MG63 (cell line): ENCODE measurements at regions not wholly inside any gene's neighbourhood (a gene's known extent, or its start where the extent isn't known, plus 50 kb on each side); places are given as distances from the start of the nearest gene placed in this dataset.

ENCODE experiments used
- DNase-seq: peaks from one replicate; pipeline ENCODE4 v3.0.0-alpha.2; 2020
- H3K27me3 ChIP-seq: fragments of 250-450 bp; sonication (Bioruptor Pico); 2 replicates; pipeline ENCODE4 v1.5.1; 2020; ENCODE audit warnings: mild to moderate bottlenecking, moderate library complexity
- H3K36me3 ChIP-seq: fragments of 250-450 bp; sonication (Bioruptor Pico); 2 replicates; pipeline ENCODE4 v1.5.1; 2020; ENCODE audit warnings: mild to moderate bottlenecking, moderate library complexity
- H3K4me3 ChIP-seq: fragments of 250-450 bp; sonication (Bioruptor Pico); 2 replicates; pipeline ENCODE4 v1.5.1; 2020; ENCODE audit warnings: mild to moderate bottlenecking, moderate library complexity
- H3K9me3 ChIP-seq: fragments of 250-450 bp; sonication (Bioruptor Pico); 2 replicates; pipeline ENCODE4 v1.5.1; 2020; ENCODE audit warnings: mild to moderate bottlenecking, moderate library complexity

GRCh38 chr20:40522405-40522804 is 166.6 kb downstream of the MAFB start:
- Histone ChIP-seq H3K36me3 (no peaks in the 10 kb centered on the region), H3K27me3 (no peaks in the 10 kb centered on the region; the same call in 1 of the 2 replicates), H3K9me3 (0 out of 2 replicates have a peak, but pooled peaks cover 4% of the 10 kb centered on the region), H3K4me3 (no peak overlapping the region)
- DNase-seq: no peak

- H3K9me3 ChIP-seq: 0 out of 2 replicates have a peak, but pooled peaks cover 4% of the 10 kb centered on the region
- DNase-seq: no peak
- no peaks in the 10 kb centered on the region for H3K36me3 ChIP-seq
- H3K27me3 ChIP-seq: no peaks in the 10 kb centered on the region; the same call in 1 of the 2 replicates
- H3K4me3 ChIP-seq: no peak overlapping the region
Measured at GRCh38 chr20:40521962-40522361, 167.1 kb downstream of the MAFB start.

- H3K4me3 ChIP-seq: no peak overlapping the region
- H3K36me3 ChIP-seq: no peaks in the 10 kb centered on the region
- no peaks in the 10 kb centered on the region; the same call in 1 of the 2 replicates for H3K27me3 ChIP-seq
- H3K9me3 ChIP-seq: 0 out of 2 replicates have a peak, but pooled peaks cover 4% of the 10 kb centered on the region
- no peak for DNase-seq
Measured at GRCh38 chr20:40519918-40520317, 169.1 kb downstream of the MAFB start.

DNA sequence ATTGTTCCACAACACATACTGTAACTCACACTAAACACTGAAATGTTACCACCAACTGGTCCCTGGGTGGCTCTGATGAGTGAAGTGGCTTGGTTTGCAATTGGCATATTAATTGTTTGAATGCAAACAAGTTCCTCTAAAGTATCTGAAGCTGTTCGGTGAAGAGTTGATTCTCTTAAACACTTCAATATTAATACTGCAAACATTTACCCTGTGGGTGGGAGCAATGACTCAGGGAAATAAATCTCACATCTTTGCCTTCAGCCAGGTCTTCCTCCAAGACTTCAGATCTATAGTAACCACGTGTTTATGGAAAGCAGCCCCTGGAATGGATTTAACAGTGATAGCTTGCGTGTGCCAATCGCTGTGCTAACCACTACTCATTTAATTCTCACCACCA is 176.0 kb downstream of the MAFB start:
- Histone ChIP-seq H3K4me3 (no peak overlapping the region), H3K9me3 (no peaks in the 10 kb centered on the region), H3K36me3 (no peaks in the 10 kb centered on the region), H3K27me3 (no peaks in the 10 kb centered on the region; the same call in 1 of the 2 replicates)
- DNase-seq: peak; percentile 48

DNA sequence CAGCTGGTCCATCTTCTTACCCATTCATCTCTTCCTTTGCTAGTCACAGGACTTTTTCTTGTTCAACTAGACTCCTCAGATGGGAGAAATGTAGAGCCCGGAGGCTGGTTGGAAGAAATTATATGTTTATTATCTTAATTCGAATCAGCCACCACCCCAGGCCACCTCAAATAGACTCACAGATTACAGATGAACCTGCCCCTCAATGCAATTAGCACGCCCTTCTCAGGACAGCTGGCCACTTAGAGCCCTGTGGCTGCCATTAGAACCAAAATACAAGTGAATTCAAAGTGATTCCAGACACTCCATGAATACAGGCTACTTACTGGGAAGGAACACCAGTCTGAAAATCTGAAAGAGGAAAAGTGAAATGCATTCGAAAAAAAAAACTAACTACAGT is 176.4 kb downstream of the MAFB start:
- Histone ChIP-seq H3K27me3 (no peaks in the 10 kb centered on the region; the same call in 1 of the 2 replicates), H3K36me3 (no peaks in the 10 kb centered on the region), H3K9me3 (no peaks in the 10 kb centered on the region), H3K4me3 (no peak overlapping the region)
- DNase-seq: no peak

- DNase-seq: peak; percentile 99
- H3K4me3 ChIP-seq: no peak overlapping the region
- no peaks in the 10 kb centered on the region for H3K36me3 ChIP-seq
- H3K27me3 ChIP-seq: no peaks in the 10 kb centered on the region
- H3K9me3 ChIP-seq: no peaks in the 10 kb centered on the region
Measured at GRCh38 chr20:40511478-40511877, 177.6 kb downstream of the MAFB start.

DNA sequence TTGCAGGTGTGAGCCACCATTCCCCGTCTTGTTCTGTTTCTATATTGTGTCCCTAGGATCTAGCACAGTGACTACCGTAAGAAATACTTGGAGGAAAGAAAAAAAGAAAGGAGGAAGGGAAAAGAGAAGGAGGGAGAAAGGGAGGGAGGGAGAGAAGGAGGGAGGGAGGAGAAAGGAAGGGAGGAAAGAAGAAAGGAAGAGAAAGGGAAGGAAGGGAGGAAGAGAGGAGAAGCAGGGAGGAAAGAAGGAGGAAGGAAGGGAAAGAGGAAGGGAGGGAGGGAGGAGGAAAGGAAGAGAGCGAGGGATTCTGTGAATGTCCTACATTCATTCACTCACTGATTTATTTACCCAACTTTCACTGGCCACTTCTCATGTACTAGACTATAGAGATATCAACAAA is 178.4 kb downstream of the MAFB start:
- H3K36me3 ChIP-seq: no peaks in the 10 kb centered on the region

DNA sequence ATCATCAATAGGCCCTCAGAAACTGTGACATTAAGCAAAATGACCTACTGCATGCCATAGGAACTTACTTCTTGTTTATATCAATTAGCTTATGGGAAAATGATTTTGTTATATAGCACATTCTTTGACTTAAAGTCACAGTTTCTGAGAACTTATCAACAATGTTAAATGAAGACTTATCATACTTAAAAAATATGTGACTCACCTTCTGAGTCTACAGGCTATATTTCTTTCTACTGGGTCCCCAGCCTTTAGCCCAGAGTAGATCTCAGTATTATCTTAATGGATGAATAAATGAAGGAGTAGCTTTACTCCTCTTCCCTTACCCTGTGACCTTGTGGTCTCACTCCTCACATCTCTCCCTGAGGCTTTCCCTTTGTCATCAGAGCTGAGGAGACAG is 180.2 kb downstream of the MAFB start:
- no peak for DNase-seq
- Histone ChIP-seq H3K27me3 (no peaks in the 10 kb centered on the region), H3K9me3 (no peaks in the 10 kb centered on the region), H3K36me3 (no peaks in the 10 kb centered on the region), H3K4me3 (no peak overlapping the region)

More for the DNA sequence above, 178.4 kb downstream of the MAFB start:
- no peaks in the 10 kb centered on the region for H3K9me3 ChIP-seq
- no peak for DNase-seq
- H3K27me3 ChIP-seq: no peaks in the 10 kb centered on the region
- no peak overlapping the region for H3K4me3 ChIP-seq

DNA sequence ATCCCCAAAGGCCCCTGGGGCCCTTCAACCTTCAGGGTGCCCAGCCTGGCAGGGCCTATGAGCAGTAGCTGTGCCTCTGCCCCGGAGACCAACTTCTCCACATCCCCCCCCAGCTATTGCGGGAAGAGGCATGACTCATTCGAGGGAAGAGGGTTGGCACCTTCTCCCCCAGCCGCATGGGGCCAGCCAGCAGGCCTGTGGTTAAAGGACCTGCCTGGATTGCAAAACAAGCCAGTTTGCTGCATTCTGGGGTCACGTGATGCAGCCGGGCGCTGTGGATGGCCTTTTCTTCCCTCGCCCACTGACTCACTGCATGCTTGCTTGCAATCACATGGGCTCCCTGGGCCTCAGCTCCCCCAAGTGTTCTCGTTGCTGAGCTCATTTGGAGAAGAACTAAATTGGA is 182.5 kb downstream of the MAFB start:
- Histone ChIP-seq H3K36me3 (no peaks in the 10 kb centered on the region), H3K4me3 (no peak overlapping the region), H3K27me3 (no peaks in the 10 kb centered on the region), H3K9me3 (no peaks in the 10 kb centered on the region)
- peak; percentile 100 for DNase-seq

DNA sequence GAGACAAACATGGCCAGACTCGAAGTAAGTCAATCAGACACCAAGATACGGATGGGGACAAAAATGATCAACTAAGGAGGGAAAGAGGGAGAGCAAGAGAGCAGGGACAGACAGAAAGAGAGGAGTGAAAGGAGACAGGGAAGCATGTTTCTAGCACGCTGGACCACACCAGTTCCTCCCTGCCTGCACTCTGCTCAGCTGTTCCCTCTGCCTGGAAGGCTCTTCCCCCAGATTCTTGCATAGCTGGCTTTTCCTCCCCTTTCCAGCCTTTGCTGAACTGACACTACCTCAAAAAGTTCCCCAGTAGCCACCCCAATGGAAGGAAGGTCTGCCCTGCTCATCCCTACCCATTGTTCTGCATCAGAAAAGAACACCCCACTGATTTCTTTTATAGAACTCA is 185.9 kb downstream of the MAFB start:
- H3K9me3 ChIP-seq: 0 out of 2 replicates have a peak, but pooled peaks cover 3% of the 10 kb centered on the region
- DNase-seq: no peak
- H3K36me3 ChIP-seq: no peaks in the 10 kb centered on the region
- H3K27me3 ChIP-seq: no peaks in the 10 kb centered on the region
- no peak overlapping the region for H3K4me3 ChIP-seq

- no peaks in the 10 kb centered on the region for H3K36me3 ChIP-seq
- H3K27me3 ChIP-seq: no peaks in the 10 kb centered on the region
- no peak for DNase-seq
- no peak overlapping the region for H3K4me3 ChIP-seq
- 0 out of 2 replicates have a peak, but pooled peaks cover 3% of the 10 kb centered on the region for H3K9me3 ChIP-seq
Measured at GRCh38 chr20:40502576-40502975, 186.5 kb downstream of the MAFB start.

GRCh38 chr20:40499391-40499790 is 189.6 kb downstream of the MAFB start:
- Histone ChIP-seq H3K9me3 (peaks cover 3% of the 10 kb centered on the region; the same call in 1 of the 2 replicates), H3K4me3 (no peak overlapping the region), H3K36me3 (no peaks in the 10 kb centered on the region), H3K27me3 (no peaks in the 10 kb centered on the region)
- no peak for DNase-seq

GRCh38 chr20:40497899-40498691 is 190.9 kb downstream of the MAFB start:
- Histone ChIP-seq H3K36me3 (no peaks in the 10 kb centered on the region), H3K9me3 (peaks cover 3% of the 10 kb centered on the region; the same call in 1 of the 2 replicates), H3K27me3 (no peaks in the 10 kb centered on the region), H3K4me3 (no peak overlapping the region)
- no peak for DNase-seq

DNA sequence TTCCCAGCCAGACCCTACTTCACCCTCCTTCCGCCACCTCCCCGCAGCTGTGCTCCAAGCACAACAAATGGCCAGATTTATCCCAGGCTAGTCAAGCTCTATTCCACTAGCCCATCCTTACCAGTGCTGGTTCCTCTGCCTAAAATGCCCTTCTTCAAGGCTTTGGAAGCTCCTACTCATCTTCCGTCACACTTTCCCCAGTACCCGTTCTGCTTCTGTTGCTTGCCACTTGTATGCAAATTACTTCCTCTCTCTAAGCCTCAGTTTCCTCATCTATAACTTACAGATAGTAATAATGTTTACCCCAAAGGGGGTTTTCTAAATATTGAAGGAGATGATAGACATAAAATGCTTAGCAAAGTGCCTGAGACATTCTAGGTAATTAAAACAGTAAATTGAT is 193.1 kb downstream of the MAFB start:
- no peaks in the 10 kb centered on the region for H3K36me3 ChIP-seq
- H3K27me3 ChIP-seq: no peaks in the 10 kb centered on the region; the same call in 1 of the 2 replicates
- no peak for DNase-seq
- peaks cover 3% of the 10 kb centered on the region; the same call in 1 of the 2 replicates for H3K9me3 ChIP-seq
- H3K4me3 ChIP-seq: no peak overlapping the region

GRCh38 chr20:40494248-40494647 is 194.8 kb downstream of the MAFB start:
- no peak for DNase-seq
- H3K9me3 ChIP-seq: peaks cover 3% of the 10 kb centered on the region; the same call in 1 of the 2 replicates
- H3K27me3 ChIP-seq: no peaks in the 10 kb centered on the region; the same call in 1 of the 2 replicates
- H3K4me3 ChIP-seq: no peak overlapping the region
- no peaks in the 10 kb centered on the region for H3K36me3 ChIP-seq

- Histone ChIP-seq H3K36me3 (no peaks in the 10 kb centered on the region), H3K9me3 (no peaks in the 10 kb centered on the region; the same call in 1 of the 2 replicates), H3K27me3 (no peaks in the 10 kb centered on the region; the same call in 1 of the 2 replicates), H3K4me3 (no peak overlapping the region)
- DNase-seq: no peak
Measured at GRCh38 chr20:40493549-40493948, 195.5 kb downstream of the MAFB start.

- DNase-seq: peak; percentile 70
Measured at GRCh38 chr20:40493071-40493470, 196.0 kb downstream of the MAFB start.

More at GRCh38 chr20:40493071-40493470, 196.0 kb downstream of the MAFB start:
- Histone ChIP-seq H3K27me3 (no peaks in the 10 kb centered on the region; the same call in 1 of the 2 replicates), H3K36me3 (no peaks in the 10 kb centered on the region), H3K9me3 (no peaks in the 10 kb centered on the region; the same call in 1 of the 2 replicates), H3K4me3 (no peak overlapping the region)
